Stomach (tissue), 8 donors: ENCODE measurements at regions not wholly inside any gene's neighbourhood (a gene's known extent, or its start where the extent isn't known, plus 50 kb on each side); places are given as distances from the start of the nearest gene placed in this dataset.

Experiments used
- DNase-seq, 2 donors: peaks; one replicate each; pipeline versions ENCODE4 v3.0.0 to v3.0.0-alpha.2; 2013 to 2019
- H3K27ac ChIP-seq, 5 donors: fragments of 200-600 bp in 4 of 5; sonication (generic) in 4 of 5; one replicate each; pipeline ENCODE4 v1.5.1; 2013 to 2019; ENCODE audit warnings: mild to moderate bottlenecking in 1 of 5, moderate library complexity in 1 of 5
- H3K27me3 ChIP-seq, 3 donors: fragments of 200-600 bp; sonication (generic); one replicate each; pipeline ENCODE4 v1.5.1; 2017 to 2019; ENCODE audit warnings: mixed run types in 1 of 3
- H3K36me3 ChIP-seq, 4 donors: fragments of 200-600 bp; sonication (generic); 1 replicate in 3 of 4; 2 replicates in 1 of 4; pipeline ENCODE4 v1.5.1; 2016 to 2019
- H3K4me1 ChIP-seq, 4 donors: fragments of 200-600 bp; sonication (generic); one replicate each; pipeline ENCODE4 v1.5.1; 2016 to 2019
- H3K4me3 ChIP-seq, 4 donors: fragments of 200-600 bp; sonication (generic) in 3 of 4; one replicate each; pipeline ENCODE4 v1.5.1; 2016 to 2019; ENCODE audit warnings: mild to moderate bottlenecking in 1 of 4
- H3K9me3 ChIP-seq, 4 donors: fragments of 200-600 bp; sonication (generic); one replicate each; pipeline ENCODE4 v1.5.1; 2016 to 2019
- EP300 ChIP-seq: sonication (generic); formaldehyde crosslinking; IDR thresholded peaks from one replicate; pipeline ENCODE4 v1.6.1; 2017; ENCODE audit warnings: antibody characterized with exemption
- POLR2A ChIP-seq, 4 donors: fragments of 450-650 bp; IDR thresholded peaks; one replicate each; pipeline ENCODE4 v1.6.1; 2016; ENCODE audit warnings: antibody characterized with exemption in 4 of 4, control low read depth in 2 of 4, mild to moderate bottlenecking in 1 of 4, moderate library complexity in 1 of 4
- POLR2AphosphoS5 ChIP-seq, 3 donors: sonication (generic); formaldehyde crosslinking; IDR thresholded peaks; one replicate each; pipeline ENCODE4 v1.6.1; 2016; ENCODE audit warnings: antibody characterized with exemption in 3 of 3
- WGBS, 5 donors: extraction: QIAGEN DNeasy Blood & Tissue Kit in 3 of 5; methylation state at CpG; one replicate each; pipeline versions ENCODE4 v1.1.5 to v1.1.7; 2013 to 2018; 5-methylcytosine and 5-hydroxymethylcytosine counted together
- intact Hi-C: fragments of 100-400 bp; cut with DNase I; formaldehyde crosslinking; loops from one replicate; pipeline ENCODE4 v1.15.1; 2023; ENCODE audit warnings: low total_unique reads
- TF ChIP-seq, protein P1 (sequence below), 7 experiments: fragments of 450-650 bp in 4 of 7; fragments of 200-600 bp in 3 of 7; sonication (generic) in 3 of 7; IDR thresholded peaks; one replicate each; pipeline ENCODE4 v1.5.1; 2016 to 2019; ENCODE audit warnings: antibody characterized with exemption in 7 of 7, control low read depth in 2 of 7, mild to moderate bottlenecking in 1 of 7
- donor health status: healthy with polysubstance abuse.
- donor health status: Bipolar disorder and iron deficiency.
- donor health status: healthy.

DNA sequence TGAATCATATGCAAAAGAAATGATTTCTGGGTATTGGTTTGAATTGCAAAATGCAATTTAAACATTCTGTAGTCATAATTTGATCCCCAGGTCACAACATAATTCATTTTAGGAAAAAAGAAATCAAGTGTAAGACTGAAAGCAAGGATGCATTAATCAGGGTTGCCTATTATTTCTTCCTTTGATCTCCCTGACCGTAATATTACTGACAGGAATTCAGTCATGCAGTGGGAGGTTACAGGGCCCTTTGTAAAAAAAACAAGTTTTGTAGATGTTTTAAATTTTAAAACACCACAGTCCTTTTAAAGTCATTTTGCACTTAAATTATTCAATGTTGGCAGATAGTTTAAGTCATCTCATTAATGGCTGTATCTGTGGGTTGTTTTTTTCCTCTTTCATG, 263.0 kb upstream of the NCAM2 start:
- H3K36me3 ChIP-seq = no peaks in the 10 kb centered on the region
- no peaks in the 10 kb centered on the region for H3K27me3 ChIP-seq
- whole genome bisulfite sequencing, 5 donors = 73 to 81% (median 80%) methylated on average over 1 of the region's 1 CpG
- DNase-seq = no peak
- no peaks in the 10 kb centered on the region for H3K9me3 ChIP-seq
- H3K27ac ChIP-seq = no peak overlapping the region
- H3K4me1 ChIP-seq = no peaks in the 10 kb centered on the region
- intact Hi-C loops = no loop called here
- H3K4me3 ChIP-seq = no peak overlapping the region
- TF ChIP-seq, protein P1, sequence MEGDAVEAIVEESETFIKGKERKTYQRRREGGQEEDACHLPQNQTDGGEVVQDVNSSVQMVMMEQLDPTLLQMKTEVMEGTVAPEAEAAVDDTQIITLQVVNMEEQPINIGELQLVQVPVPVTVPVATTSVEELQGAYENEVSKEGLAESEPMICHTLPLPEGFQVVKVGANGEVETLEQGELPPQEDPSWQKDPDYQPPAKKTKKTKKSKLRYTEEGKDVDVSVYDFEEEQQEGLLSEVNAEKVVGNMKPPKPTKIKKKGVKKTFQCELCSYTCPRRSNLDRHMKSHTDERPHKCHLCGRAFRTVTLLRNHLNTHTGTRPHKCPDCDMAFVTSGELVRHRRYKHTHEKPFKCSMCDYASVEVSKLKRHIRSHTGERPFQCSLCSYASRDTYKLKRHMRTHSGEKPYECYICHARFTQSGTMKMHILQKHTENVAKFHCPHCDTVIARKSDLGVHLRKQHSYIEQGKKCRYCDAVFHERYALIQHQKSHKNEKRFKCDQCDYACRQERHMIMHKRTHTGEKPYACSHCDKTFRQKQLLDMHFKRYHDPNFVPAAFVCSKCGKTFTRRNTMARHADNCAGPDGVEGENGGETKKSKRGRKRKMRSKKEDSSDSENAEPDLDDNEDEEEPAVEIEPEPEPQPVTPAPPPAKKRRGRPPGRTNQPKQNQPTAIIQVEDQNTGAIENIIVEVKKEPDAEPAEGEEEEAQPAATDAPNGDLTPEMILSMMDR (IDR thresholded peaks at IDR 0.05) = no peak
- no peak for TF ChIP-seq EP300
- TF ChIP-seq POLR2A (IDR thresholded peaks at IDR 0.05) = no peak
- TF ChIP-seq POLR2AphosphoS5 (IDR thresholded peaks at IDR 0.05) = no peak

GRCh38 chr21:20737227-20737913, 260.8 kb upstream of the NCAM2 start:
- intact Hi-C loops = no loop called here
- H3K4me1 ChIP-seq = no peaks in the 10 kb centered on the region
- H3K4me3 ChIP-seq = no peak overlapping the region
- H3K36me3 ChIP-seq = no peaks in the 10 kb centered on the region
- no peaks in the 10 kb centered on the region for H3K9me3 ChIP-seq
- TF ChIP-seq, protein P1 (IDR thresholded peaks at IDR 0.05) = no peak
- no peak overlapping the region for H3K27ac ChIP-seq
- no peak for DNase-seq
- H3K27me3 ChIP-seq = no peaks in the 10 kb centered on the region

GRCh38 chr21:20739421-20739820, 258.8 kb upstream of the NCAM2 start:
- Histone ChIP-seq H3K27me3 (no peaks in the 10 kb centered on the region), H3K36me3 (no peaks in the 10 kb centered on the region), H3K4me3 (no peak overlapping the region), H3K4me1 (no peaks in the 10 kb centered on the region), H3K27ac (no peak overlapping the region), H3K9me3 (no peaks in the 10 kb centered on the region)
- no peak for DNase-seq
- intact Hi-C loops = no loop called here
- TF ChIP-seq POLR2A (IDR thresholded peaks at IDR 0.05) (no peak), POLR2AphosphoS5 (IDR thresholded peaks at IDR 0.05) (no peak), EP300 (no peak)
- TF ChIP-seq, protein P1 (IDR thresholded peaks at IDR 0.05) = no peak
- WGBS, 5 donors = 76 to 86% (median 81%) methylated on average over 5 of the region's 5 CpGs

DNA sequence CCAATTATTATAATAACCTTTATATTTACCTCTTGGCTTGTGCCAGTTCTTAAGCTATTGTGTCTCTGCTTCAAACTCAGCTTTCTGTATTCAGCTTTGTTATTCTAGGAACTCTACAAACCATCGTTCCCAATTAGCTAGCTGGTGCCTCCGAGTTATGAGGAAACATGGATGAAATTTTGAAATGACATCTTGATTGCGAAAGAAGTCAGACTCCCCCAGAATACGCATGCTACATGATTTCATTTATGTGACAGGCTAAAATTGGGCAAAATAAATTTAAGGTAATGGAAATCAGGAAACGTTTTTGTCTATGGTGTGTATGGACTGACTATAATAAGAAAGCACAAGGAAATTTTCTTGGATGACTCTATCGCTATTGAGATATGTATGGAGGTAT, 256.8 kb upstream of the NCAM2 start:
- Histone ChIP-seq H3K9me3 (no peaks in the 10 kb centered on the region), H3K36me3 (no peaks in the 10 kb centered on the region), H3K27ac (no peak overlapping the region), H3K4me3 (no peak overlapping the region), H3K4me1 (no peaks in the 10 kb centered on the region), H3K27me3 (no peaks in the 10 kb centered on the region)
- no peak for DNase-seq
- TF ChIP-seq POLR2AphosphoS5 (IDR thresholded peaks at IDR 0.05) (no peak), EP300 (no peak), POLR2A (IDR thresholded peaks at IDR 0.05) (no peak)
- TF ChIP-seq, protein P1 (IDR thresholded peaks at IDR 0.05) = no peak
- WGBS, 5 donors = 80 to 87% (median 86%) methylated on average over 6 of the region's 6 CpGs
- intact Hi-C loops = no loop called here
